GM18907 (cell line): ENCODE measurements at regions not wholly inside any gene's neighbourhood (a gene's known extent, or its start where the extent isn't known, plus 50 kb on each side); places are given as distances from the start of the nearest gene placed in this dataset.

Experiments
- ATAC-seq: cut with Tn5 transposase; IDR thresholded peaks from one replicate; pipeline ENCODE4 v1.9.1; 2021; ENCODE audit warnings: mild to moderate bottlenecking, moderate library complexity; ENCODE audit not compliant: unreplicated experiment

GRCh38 chr13:34294483-34295129, 476.7 kb downstream of the RFC3 start:
- no peak for ATAC-seq

GRCh38 chr13:34300559-34300958, 482.6 kb downstream of the RFC3 start:
- ATAC-seq = no peak

- no peak for ATAC-seq
Measured at GRCh38 chr13:34302596-34302995, 484.6 kb downstream of the RFC3 start.

GRCh38 chr13:34303346-34303745, 485.4 kb downstream of the RFC3 start:
- no peak for ATAC-seq

- ATAC-seq = no peak
Measured at GRCh38 chr13:34307607-34308006, 489.7 kb downstream of the RFC3 start.

- ATAC-seq = no peak
Measured at GRCh38 chr13:34308725-34309124, 490.8 kb downstream of the RFC3 start.

GRCh38 chr13:34310539-34310938, 492.6 kb downstream of the RFC3 start:
- no peak for ATAC-seq

- no peak for ATAC-seq
Measured at GRCh38 chr13:34311251-34311650, 493.3 kb downstream of the RFC3 start.

- ATAC-seq = no peak
Measured at GRCh38 chr13:34312578-34312977, 494.6 kb downstream of the RFC3 start.

- ATAC-seq = no peak
Measured at GRCh38 chr13:34320084-34320483, 502.1 kb downstream of the RFC3 start.

GRCh38 chr13:34322014-34322742, 504.2 kb downstream of the RFC3 start:
- ATAC-seq = no peak

- no peak for ATAC-seq
Measured at GRCh38 chr13:34322743-34323074, 504.8 kb downstream of the RFC3 start.

GRCh38 chr13:34335014-34336007, 517.4 kb downstream of the RFC3 start:
- no peak for ATAC-seq

- ATAC-seq = no peak
Measured at GRCh38 chr13:34338102-34338501, 520.2 kb downstream of the RFC3 start.

- ATAC-seq = no peak
Measured at GRCh38 chr13:34340534-34340933, 522.6 kb downstream of the RFC3 start.

- no peak for ATAC-seq
Measured at GRCh38 chr13:34343413-34343940, 525.5 kb downstream of the RFC3 start.

- no peak for ATAC-seq
Measured at GRCh38 chr13:34344816-34345215, 526.9 kb downstream of the RFC3 start.

GRCh38 chr13:34345258-34345965, 527.5 kb downstream of the RFC3 start:
- no peak for ATAC-seq

GRCh38 chr13:34346626-34347025, 528.7 kb downstream of the RFC3 start:
- ATAC-seq = no peak

- no peak for ATAC-seq
Measured at GRCh38 chr13:34347784-34348573, 530.0 kb downstream of the RFC3 start.
